ENCODE measurements at regions not wholly inside any gene's neighbourhood (a gene's known extent, or its start where the extent isn't known, plus 50 kb on each side); places are given as distances from the start of the nearest gene placed in this dataset.

DNA sequence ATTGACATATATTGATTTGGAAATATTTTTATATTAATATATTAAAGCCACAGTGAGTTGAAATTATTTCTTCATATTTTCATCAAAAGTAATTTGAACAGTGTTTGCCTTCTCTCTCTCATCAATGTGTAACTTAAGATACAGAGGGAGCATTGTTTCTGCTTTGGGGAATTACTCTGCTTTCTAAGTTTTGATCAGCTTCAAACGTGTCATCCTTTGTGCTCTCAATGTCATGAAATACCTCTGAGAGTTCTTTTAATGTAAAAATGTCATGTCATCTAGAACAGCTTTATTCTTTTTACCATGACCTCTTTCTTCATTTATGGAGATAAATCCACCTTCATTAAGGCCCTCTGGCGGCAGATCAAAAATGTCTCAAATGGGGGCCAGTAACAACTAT is 259.4 kb upstream of the STXBP5 start:
- no peak for DNase-seq (ENCODE audit: low read depth, low spot score)
- no peak for TF ChIP-seq CTCF (IDR thresholded peaks at IDR 0.05; ENCODE audit: low read depth, low read length)
- H3K4me3 ChIP-seq (ENCODE audit: low read depth, low read length): no peak overlapping the region
- in situ Hi-C loops (cut with HindIII; ENCODE audit: low sequenced_read_pairs): no loop called here

GRCh38 chr6:146946559-146946958 is 257.7 kb upstream of the STXBP5 start:
- no peak overlapping the region for H3K4me3 ChIP-seq (ENCODE audit: low read depth, low read length)
- DNase-seq (ENCODE audit: low read depth, low spot score): no peak
- no peak for TF ChIP-seq CTCF (IDR thresholded peaks at IDR 0.05; ENCODE audit: low read depth, low read length)
- in situ Hi-C loops (cut with HindIII; ENCODE audit: low sequenced_read_pairs): no loop called here

DNA sequence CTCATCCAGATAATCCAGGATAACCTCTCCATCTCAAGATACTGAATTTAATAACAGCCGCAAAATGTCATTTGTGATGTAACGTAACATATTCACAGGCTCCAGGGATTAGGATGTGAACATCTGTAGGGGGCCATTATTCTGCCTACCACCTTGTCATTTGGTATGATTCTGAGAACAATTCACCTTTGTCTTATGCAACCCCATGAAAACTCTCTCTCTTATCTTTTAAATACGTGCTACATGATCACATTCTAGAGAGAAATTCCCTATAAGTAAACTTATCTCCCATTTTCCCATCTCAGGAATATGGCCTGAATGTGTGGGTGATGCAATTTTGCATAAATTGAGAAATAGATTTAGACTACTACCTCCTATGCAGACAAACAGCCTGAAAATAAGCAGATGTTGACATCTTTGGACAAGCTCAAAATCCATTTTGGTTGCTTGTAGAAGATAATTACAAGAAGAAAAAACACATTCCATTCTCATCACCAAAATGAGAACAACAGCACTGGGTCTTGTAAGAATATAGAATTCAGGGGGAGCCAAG is 255.4 kb upstream of the STXBP5 start:
- no peak for TF ChIP-seq CTCF (IDR thresholded peaks at IDR 0.05; ENCODE audit: low read depth, low read length)
- DNase-seq (ENCODE audit: low read depth, low spot score): no peak
- no peak overlapping the region for H3K4me3 ChIP-seq (ENCODE audit: low read depth, low read length)
- in situ Hi-C loops (cut with HindIII; ENCODE audit: low sequenced_read_pairs): no loop called here

DNA sequence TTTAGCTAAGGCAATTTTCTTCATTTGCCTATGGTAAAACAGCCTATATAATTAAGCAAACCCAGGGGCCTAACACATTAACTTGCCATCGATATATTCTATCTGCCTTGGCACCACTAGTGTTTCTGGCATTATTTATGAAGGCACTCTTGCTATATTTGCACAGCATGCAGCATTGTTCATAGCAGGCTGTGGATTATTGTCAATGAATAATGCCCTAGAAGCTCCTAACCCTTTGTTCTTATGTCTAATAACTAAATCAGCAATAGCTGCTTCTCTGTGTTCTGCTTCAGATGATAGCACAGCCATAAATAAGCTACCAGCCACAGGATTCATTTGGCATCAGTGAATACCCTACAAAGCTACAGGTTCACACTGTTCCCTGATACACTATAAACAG is 254.8 kb upstream of the STXBP5 start:
- in situ Hi-C loops (cut with HindIII; ENCODE audit: low sequenced_read_pairs): no loop called here
- no peak for TF ChIP-seq CTCF (IDR thresholded peaks at IDR 0.05; ENCODE audit: low read depth, low read length)
- H3K4me3 ChIP-seq (ENCODE audit: low read depth, low read length): no peak overlapping the region
- no peak for DNase-seq (ENCODE audit: low read depth, low spot score)

DNA sequence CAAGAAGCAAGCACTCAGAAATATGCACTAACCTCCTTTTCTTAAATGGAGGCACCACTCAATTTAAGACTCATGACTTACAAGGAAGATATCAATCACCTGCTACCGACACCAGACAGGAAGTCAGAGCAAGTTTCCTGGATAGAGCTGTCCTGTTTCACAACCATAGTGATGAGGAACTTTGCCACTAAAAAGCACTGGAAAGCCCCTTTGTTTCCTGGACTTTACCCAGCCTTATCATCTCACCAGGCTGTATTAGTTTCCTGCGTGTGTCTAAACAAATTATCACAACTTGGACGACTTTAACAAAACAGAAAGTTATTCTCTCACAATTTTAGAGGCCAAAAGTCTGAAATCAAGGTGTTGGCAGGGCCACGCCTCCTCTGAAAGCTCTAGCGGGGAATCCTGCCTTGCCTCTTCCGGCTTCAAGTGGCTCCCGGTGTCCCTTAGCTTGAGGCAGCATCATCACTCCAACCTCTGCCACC is 253.8 kb upstream of the STXBP5 start:
- no peak for TF ChIP-seq CTCF (IDR thresholded peaks at IDR 0.05; ENCODE audit: low read depth, low read length)
- DNase-seq (ENCODE audit: low read depth, low spot score): no peak
- in situ Hi-C loops (cut with HindIII; ENCODE audit: low sequenced_read_pairs): no loop called here
- no peak overlapping the region for H3K4me3 ChIP-seq (ENCODE audit: low read depth, low read length)

DNA sequence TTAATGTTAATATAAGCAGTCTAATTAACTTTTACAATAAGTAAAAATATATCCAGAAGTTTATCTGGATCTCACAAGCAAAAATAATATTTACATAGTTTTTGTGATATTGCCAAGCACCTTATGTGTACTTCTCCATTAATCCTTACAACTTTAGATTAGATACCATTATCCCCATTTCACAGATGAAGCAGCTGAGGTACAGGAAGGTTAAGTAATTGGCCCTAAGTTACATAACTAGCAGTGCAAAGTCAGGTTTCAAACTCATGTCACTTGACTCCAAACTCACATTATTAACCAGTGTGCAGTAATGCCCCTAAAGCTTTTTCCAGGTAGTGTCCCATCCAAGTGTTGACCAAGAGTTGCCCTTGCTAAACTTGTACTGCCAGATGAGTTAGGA is 248.6 kb upstream of the STXBP5 start:
- TF ChIP-seq CTCF (IDR thresholded peaks at IDR 0.05; ENCODE audit: low read depth, low read length): no peak
- no peak overlapping the region for H3K4me3 ChIP-seq (ENCODE audit: low read depth, low read length)
- no peak for DNase-seq (ENCODE audit: low read depth, low spot score)
- in situ Hi-C loops (cut with HindIII; ENCODE audit: low sequenced_read_pairs): no loop called here
